HT1080 (cell line): ENCODE measurements at regions not wholly inside any gene's neighbourhood (a gene's known extent, or its start where the extent isn't known, plus 50 kb on each side); places are given as distances from the start of the nearest gene placed in this dataset.
"Not testable (repeated sequence)": the region's sequence is repeated elsewhere in the genome, so short reads cannot be mapped to it uniquely, and the experiment has no call there.

Experiments
- DNase-seq: peaks from one replicate; pipeline ENCODE4 v3.0.0-alpha.2; 2015; ENCODE audit warnings: low read depth

GRCh38 chr20:18876394-18876793 is 62.8 kb downstream of the SCP2D1 start:
- DNase-seq, result not testable (repeated sequence)

- DNase-seq, result peak; percentile 70
These were observed 65.7 kb downstream of the SCP2D1 start for GRCh38 chr20:18879262-18879661.

- no peak for DNase-seq
These were observed 73.2 kb downstream of the SCP2D1 start for GRCh38 chr20:18886756-18887155.

GRCh38 chr20:18901980-18902737 is 88.6 kb downstream of the SCP2D1 start:
- no peak for DNase-seq

GRCh38 chr20:18904192-18904591 is 90.6 kb downstream of the SCP2D1 start:
- no peak for DNase-seq

- DNase-seq, result no peak
These were observed 91.0 kb downstream of the SCP2D1 start for GRCh38 chr20:18904624-18905023.

- no peak for DNase-seq
These were observed 92.5 kb downstream of the SCP2D1 start for GRCh38 chr20:18906046-18906445.

GRCh38 chr20:18907353-18907752 is 93.8 kb downstream of the SCP2D1 start:
- DNase-seq, result no peak

GRCh38 chr20:18908109-18908508 is 94.5 kb downstream of the SCP2D1 start:
- DNase-seq, result no peak

GRCh38 chr20:18909254-18909653 is 95.7 kb downstream of the SCP2D1 start:
- no peak for DNase-seq

- no peak for DNase-seq
These were observed 100.1 kb downstream of the SCP2D1 start for GRCh38 chr20:18913701-18914100.

GRCh38 chr20:18914796-18915195 is 101.2 kb downstream of the SCP2D1 start:
- no peak for DNase-seq

GRCh38 chr20:18916886-18917750 is 103.5 kb downstream of the SCP2D1 start:
- peak; percentile 8 for DNase-seq

GRCh38 chr20:18919996-18920395 is 106.4 kb downstream of the SCP2D1 start:
- DNase-seq, result no peak

GRCh38 chr20:18921291-18921690 is 107.7 kb downstream of the SCP2D1 start:
- no peak for DNase-seq

- DNase-seq, result no peak
These were observed 108.7 kb downstream of the SCP2D1 start for GRCh38 chr20:18922251-18922650.

- DNase-seq, result no peak
These were observed 109.3 kb downstream of the SCP2D1 start for GRCh38 chr20:18922898-18923297.

GRCh38 chr20:18926965-18927364 is 113.4 kb downstream of the SCP2D1 start:
- peak; percentile 11 for DNase-seq

GRCh38 chr20:18928626-18929025 is 115.0 kb downstream of the SCP2D1 start:
- DNase-seq, result no peak

GRCh38 chr20:18929800-18930199 is 116.2 kb downstream of the SCP2D1 start:
- DNase-seq, result no peak

- peak; percentile 57 for DNase-seq
These were observed 130.0 kb downstream of the SCP2D1 start for GRCh38 chr20:18943542-18943941.

- no peak for DNase-seq
These were observed 143.3 kb downstream of the SCP2D1 start for GRCh38 chr20:18956890-18957289.

- DNase-seq, result no peak
These were observed 143.7 kb downstream of the SCP2D1 start for GRCh38 chr20:18957328-18957727.
